ENCODE measurements at regions not wholly inside any gene's neighbourhood (a gene's known extent, or its start where the extent isn't known, plus 50 kb on each side); places are given as distances from the start of the nearest gene placed in this dataset.

DNA sequence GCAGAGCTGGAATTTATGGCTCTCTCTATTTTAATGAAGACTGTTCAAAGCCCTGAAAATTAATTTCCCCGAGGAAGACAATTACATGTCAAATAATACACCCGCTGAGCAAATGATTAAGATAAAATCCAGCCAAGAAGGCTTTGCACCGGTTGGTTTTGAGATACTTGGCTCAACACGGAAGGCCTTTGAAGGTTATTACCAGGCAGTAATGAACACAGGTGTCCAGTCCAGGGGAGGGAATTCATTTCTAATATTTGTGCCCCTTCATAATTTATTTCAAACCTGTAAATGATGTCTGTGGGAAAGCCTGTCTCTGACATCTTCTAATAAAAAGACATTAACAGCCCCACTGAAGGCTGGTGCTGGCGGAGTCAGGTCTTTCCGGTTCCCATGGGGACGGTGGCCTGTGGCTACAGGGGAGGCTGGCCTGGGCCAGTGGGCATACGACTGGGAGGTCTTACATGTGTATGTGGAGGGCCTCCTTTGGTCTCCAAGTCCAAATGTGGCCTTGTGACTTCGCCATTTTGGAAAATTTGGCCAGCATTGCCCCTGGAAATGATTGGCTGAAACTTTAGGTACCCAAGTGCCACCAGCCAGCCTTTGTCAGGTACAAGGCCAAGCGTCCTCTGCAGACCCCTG, 49.9 kb upstream of the IQSEC1 start:
- H3K9me3 ChIP-seq (replicated peaks; ENCODE audit: control insufficient read depth, insufficient read depth, low read depth, low read length): no peaks in the 10 kb centered on the region
- TF ChIP-seq MCM7 (IDR thresholded peaks at IDR 0.05) (no peak), ZNF134 (CRISPR knock-in tag; conservative IDR thresholded peaks at IDR 0.05) (no peak), STAT5B (CRISPR knock-in tag; IDR thresholded peaks at IDR 0.05) (no peak), MCM2 (IDR thresholded peaks at IDR 0.05; ENCODE audit: low read depth) (no peak), SMAD4 (CRISPR knock-in tag; conservative IDR thresholded peaks at IDR 0.05) (no peak), SIN3B (IDR thresholded peaks at IDR 0.05; ENCODE audit: low read depth) (no peak), CC2D1A (IDR thresholded peaks at IDR 0.05) (no peak), SMARCC2 (IDR thresholded peaks at IDR 0.05; ENCODE audit: low read depth) (no peak), RBM17 (IDR thresholded peaks at IDR 0.05; ENCODE audit: borderline replicate concordance, low read depth, low read length) (no peak), TBL1XR1 (IDR thresholded peaks at IDR 0.05; ENCODE audit: low read length in 2 of 2) (no peak), ZBTB8A (IDR thresholded peaks at IDR 0.05; ENCODE audit: partially characterized antibody) (no peak), PRMT5 (CRISPR knock-in tag; IDR thresholded peaks at IDR 0.05) (no peak), NR2C2 (CRISPR knock-in tag; IDR thresholded peaks at IDR 0.05) (no peak), NR2C2 (tag; IDR thresholded peaks at IDR 0.05) (no peak), ZNF217 (CRISPR knock-in tag; IDR thresholded peaks at IDR 0.05) (no peak), THRAP3 (IDR thresholded peaks at IDR 0.05; ENCODE audit: borderline replicate concordance) (no peak), SMAD2 (IDR thresholded peaks at IDR 0.05; ENCODE audit: low read depth, low read length) (no peak)
- TF ChIP-seq, protein P1, sequence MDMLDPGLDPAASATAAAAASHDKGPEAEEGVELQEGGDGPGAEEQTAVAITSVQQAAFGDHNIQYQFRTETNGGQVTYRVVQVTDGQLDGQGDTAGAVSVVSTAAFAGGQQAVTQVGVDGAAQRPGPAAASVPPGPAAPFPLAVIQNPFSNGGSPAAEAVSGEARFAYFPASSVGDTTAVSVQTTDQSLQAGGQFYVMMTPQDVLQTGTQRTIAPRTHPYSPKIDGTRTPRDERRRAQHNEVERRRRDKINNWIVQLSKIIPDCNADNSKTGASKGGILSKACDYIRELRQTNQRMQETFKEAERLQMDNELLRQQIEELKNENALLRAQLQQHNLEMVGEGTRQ (CRISPR knock-in tag; IDR thresholded peaks at IDR 0.05): no peak
- TF ChIP-seq, protein P2, sequence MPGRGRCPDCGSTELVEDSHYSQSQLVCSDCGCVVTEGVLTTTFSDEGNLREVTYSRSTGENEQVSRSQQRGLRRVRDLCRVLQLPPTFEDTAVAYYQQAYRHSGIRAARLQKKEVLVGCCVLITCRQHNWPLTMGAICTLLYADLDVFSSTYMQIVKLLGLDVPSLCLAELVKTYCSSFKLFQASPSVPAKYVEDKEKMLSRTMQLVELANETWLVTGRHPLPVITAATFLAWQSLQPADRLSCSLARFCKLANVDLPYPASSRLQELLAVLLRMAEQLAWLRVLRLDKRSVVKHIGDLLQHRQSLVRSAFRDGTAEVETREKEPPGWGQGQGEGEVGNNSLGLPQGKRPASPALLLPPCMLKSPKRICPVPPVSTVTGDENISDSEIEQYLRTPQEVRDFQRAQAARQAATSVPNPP (IDR thresholded peaks at IDR 0.05; ENCODE audit: borderline replicate concordance, insufficient read depth, insufficient read length): no peak
- TF ChIP-seq, protein P3, sequence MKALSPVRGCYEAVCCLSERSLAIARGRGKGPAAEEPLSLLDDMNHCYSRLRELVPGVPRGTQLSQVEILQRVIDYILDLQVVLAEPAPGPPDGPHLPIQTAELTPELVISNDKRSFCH (CRISPR knock-in tag; IDR thresholded peaks at IDR 0.05): no peak
- TF ChIP-seq, protein P3 (tag; IDR thresholded peaks at IDR 0.05): no peak
- H3K4me1 ChIP-seq (replicated peaks in 1 of 2; ENCODE audit: control insufficient read depth in 2 of 2, insufficient read depth in 2 of 2, low read length in 2 of 2): peaks cover 0 to 2% of the 10 kb centered on the region in 2 experiments; a peak in 1 of 5 replicates
- no peak overlapping the region for H3K4me2 ChIP-seq (ENCODE audit: insufficient read depth, low read length)
- WGBS (ENCODE audit: insufficient coverage, low coverage, missing lambda C conversion rate): 0% methylated on average over 10 of the region's 10 CpGs
- no peaks in the 10 kb centered on the region for H3K79me2 ChIP-seq (ENCODE audit: control insufficient read depth, insufficient read depth, low read length)
- peaks cover 63 to 67% of the 10 kb centered on the region in 2 experiments for H3K27me3 ChIP-seq (ENCODE audit: control insufficient read depth in 2 of 2, insufficient read depth in 2 of 2, low read length in 2 of 2)
- no peaks in the 10 kb centered on the region for H3K9me1 ChIP-seq (ENCODE audit: control insufficient read depth, insufficient read depth, low read length)
- intact Hi-C loops (cut with micrococcal nuclease) (no loop called here), in situ Hi-C loops (cut with MboI) (no loop called here)
- CTCF ChIA-PET (ENCODE audit: low intra/inter-chr PET ratio): no interaction called here
- DNase-seq (ENCODE audit: extremely low read depth in 1 of 4, low spot score in 3 of 4) (no peak), ATAC-seq (no peak), FAIRE-seq (no peak)
- H3K27ac ChIP-seq (ENCODE audit: extremely low read depth, low read depth, low read length): no peak overlapping the region
- no peak overlapping the region for H2AFZ ChIP-seq (ENCODE audit: low read depth, low read length)
- POLR2A ChIA-PET: interaction anchor here (0.7 kb wide), 2 partner anchors 131 to 515 kb away, joined by 3 to 4 read pairs; no protein-coding TSS in a partner anchor
- no peak overlapping the region for H3K9ac ChIP-seq (ENCODE audit: insufficient read depth in 1 of 2, low read depth in 2 of 2, low read length in 2 of 2)
- peaks cover 25% of the 10 kb centered on the region for H4K20me1 ChIP-seq (replicated peaks; ENCODE audit: control insufficient read depth, insufficient read depth, low read length)
- H3K4me3 ChIP-seq: no peak overlapping the region
- BruUV-seq (replicated peaks): no TSS peak
- H3K36me3 ChIP-seq (ENCODE audit: control insufficient read depth, insufficient read depth, low read length): no peaks in the 10 kb centered on the region

All from K562 (cell line).